ENCODE measurements at regions not wholly inside any gene's neighbourhood (a gene's known extent, or its start where the extent isn't known, plus 50 kb on each side); places are given as distances from the start of the nearest gene placed in this dataset.

DNA sequence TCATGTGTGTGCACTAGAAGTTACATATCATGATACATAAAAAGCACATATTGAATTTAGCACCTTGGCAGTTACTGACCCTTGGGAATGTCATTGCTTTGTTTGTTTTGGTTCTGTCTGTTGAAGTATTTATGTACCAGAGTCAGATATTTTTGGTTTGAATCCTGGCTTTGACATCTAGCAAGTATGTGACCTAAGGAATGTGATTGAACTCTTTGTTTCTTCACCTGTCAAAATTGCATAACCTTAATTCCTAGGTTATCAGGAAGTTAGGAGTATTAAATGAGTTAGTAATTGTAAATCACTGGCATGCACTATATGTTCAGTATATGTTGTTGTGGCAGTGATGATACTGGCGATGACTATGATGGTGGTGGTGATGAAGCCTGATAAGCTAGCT, 1003.5 kb upstream of the NRXN1 start:
- H3K36me3 ChIP-seq (ENCODE audit: control insufficient read depth in 2 of 2, insufficient read depth in 2 of 2, low read length in 1 of 2): no peaks in the 10 kb centered on the region
- H3K9ac ChIP-seq (ENCODE audit: control insufficient read depth, insufficient read depth, low read length): no peak overlapping the region
- H4K20me1 ChIP-seq (ENCODE audit: control insufficient read depth, insufficient read depth): no peaks in the 10 kb centered on the region
- 0% methylated on average over 1 of the region's 1 CpG for WGBS (ENCODE audit: insufficient coverage, insufficient replicate concordance, low lambda C conversion rate, missing lambda C conversion rate)
- ATAC-seq (no peak), DNase-seq (ENCODE audit: low read depth, low spot score) (no peak), FAIRE-seq (no peak)
- no peaks in the 10 kb centered on the region for H3K27me3 ChIP-seq (replicated peaks in 1 of 2; ENCODE audit: control insufficient read depth in 2 of 2, insufficient read depth in 2 of 2, low read length in 1 of 2)
- RAD21 ChIA-PET (ENCODE audit: unreplicated experiment): no interaction called here
- intact Hi-C loops (cut with micrococcal nuclease; ENCODE audit: unreplicated experiment) (no loop called here), in situ Hi-C loops (cut with MboI) (no loop called here)
- H3K4me2 ChIP-seq (ENCODE audit: control insufficient read depth, insufficient read depth): no peak overlapping the region
- POLR2A ChIA-PET: no interaction called here
- SMC1A ChIA-PET (ENCODE audit: uncharacterized antibody, unreplicated experiment): interaction anchor here (0.8 kb wide), 1 partner anchor 111 kb away, joined by 3 read pairs; no protein-coding TSS in a partner anchor
- no peaks in the 10 kb centered on the region for H3K79me2 ChIP-seq (ENCODE audit: control insufficient read depth, insufficient read depth, low read length)
- CTCF ChIA-PET: no interaction called here
- no peak overlapping the region for H3K27ac ChIP-seq (ENCODE audit: control insufficient read depth, insufficient read depth)
- H3K4me3 ChIP-seq: no peak overlapping the region
- H2AFZ ChIP-seq (ENCODE audit: control insufficient read depth, low read depth, low read length): no peak overlapping the region
- no peaks in the 10 kb centered on the region for H3K9me3 ChIP-seq (replicated peaks; ENCODE audit: control insufficient read depth, insufficient read depth, low read length)
- no peaks in the 10 kb centered on the region for H3K4me1 ChIP-seq (ENCODE audit: control insufficient read depth, insufficient read depth, low read length)
- TF ChIP-seq NR2F1 (conservative IDR thresholded peaks at IDR 0.05): no peak
- TF ChIP-seq, protein P1, sequence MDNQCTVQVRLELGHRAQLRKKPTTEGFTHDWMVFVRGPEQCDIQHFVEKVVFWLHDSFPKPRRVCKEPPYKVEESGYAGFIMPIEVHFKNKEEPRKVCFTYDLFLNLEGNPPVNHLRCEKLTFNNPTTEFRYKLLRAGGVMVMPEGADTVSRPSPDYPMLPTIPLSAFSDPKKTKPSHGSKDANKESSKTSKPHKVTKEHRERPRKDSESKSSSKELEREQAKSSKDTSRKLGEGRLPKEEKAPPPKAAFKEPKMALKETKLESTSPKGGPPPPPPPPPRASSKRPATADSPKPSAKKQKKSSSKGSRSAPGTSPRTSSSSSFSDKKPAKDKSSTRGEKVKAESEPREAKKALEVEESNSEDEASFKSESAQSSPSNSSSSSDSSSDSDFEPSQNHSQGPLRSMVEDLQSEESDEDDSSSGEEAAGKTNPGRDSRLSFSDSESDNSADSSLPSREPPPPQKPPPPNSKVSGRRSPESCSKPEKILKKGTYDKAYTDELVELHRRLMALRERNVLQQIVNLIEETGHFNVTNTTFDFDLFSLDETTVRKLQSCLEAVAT (IDR thresholded peaks at IDR 0.05): no peak
- no peak for TF ChIP-seq SRF (IDR thresholded peaks at IDR 0.05; ENCODE audit: low read depth in 2 of 2, low read length in 2 of 2)
- no peak for TF ChIP-seq NRF1 (conservative IDR thresholded peaks at IDR 0.05; ENCODE audit: low read depth, low read length)
- no peak for TF ChIP-seq JUNB (IDR thresholded peaks at IDR 0.05)
- TF ChIP-seq SUPT20H (IDR thresholded peaks at IDR 0.05; ENCODE audit: borderline replicate concordance, control insufficient read depth, low read depth, low read length): no peak
- TF ChIP-seq PML (IDR thresholded peaks at IDR 0.05; ENCODE audit: low read length): no peak
- TF ChIP-seq RFX5 (IDR thresholded peaks at IDR 0.05; ENCODE audit: low read depth, low read length): no peak
- TF ChIP-seq SUZ12 (IDR thresholded peaks at IDR 0.05; ENCODE audit: unreplicated experiment): no peak
- TF ChIP-seq, protein P2, sequence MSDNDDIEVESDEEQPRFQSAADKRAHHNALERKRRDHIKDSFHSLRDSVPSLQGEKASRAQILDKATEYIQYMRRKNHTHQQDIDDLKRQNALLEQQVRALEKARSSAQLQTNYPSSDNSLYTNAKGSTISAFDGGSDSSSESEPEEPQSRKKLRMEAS (IDR thresholded peaks at IDR 0.05; ENCODE audit: low read depth, low read length): no peak
- no peak for TF ChIP-seq RAD51 (IDR thresholded peaks at IDR 0.05)
- BruUV-seq (replicated peaks): no TSS peak
